Transverse colon (tissue), 4 donors: ENCODE measurements at regions not wholly inside any gene's neighbourhood (a gene's known extent, or its start where the extent isn't known, plus 50 kb on each side); places are given as distances from the start of the nearest gene placed in this dataset.

ENCODE experiments used
- DNase-seq: peaks from one replicate; pipeline ENCODE4 v3.0.0-alpha.2; 2019
- H3K27ac ChIP-seq, 4 donors: fragments of 200-600 bp; sonication (generic); 2 replicates each; pipeline ENCODE4 v1.5.1; 2016 to 2018; ENCODE audit warnings: inconsistent platforms in 4 of 4
- H3K27me3 ChIP-seq: fragments of 200-600 bp; sonication (generic); 2 replicates; pipeline ENCODE4 v1.5.1; 2017; ENCODE audit warnings: inconsistent platforms
- H3K36me3 ChIP-seq, 4 donors: fragments of 200-600 bp; sonication (generic); 2 replicates each; pipeline ENCODE4 v1.5.1; 2017 to 2019; ENCODE audit warnings: inconsistent platforms in 4 of 4
- H3K4me1 ChIP-seq, 4 donors: fragments of 200-600 bp; sonication (generic); 2 replicates each; pipeline ENCODE4 v1.5.1; 2017 to 2020; ENCODE audit warnings: inconsistent platforms in 4 of 4
- H3K4me3 ChIP-seq, 4 donors: fragments of 200-600 bp; sonication (generic); 1 replicate in 1 of 4; 2 replicates in 3 of 4; pipeline versions ENCODE4 v1.5.1 to v1.6.1; 2017 to 2019; ENCODE audit warnings: inconsistent platforms in 4 of 4
- H3K9me3 ChIP-seq, 2 donors: fragments of 200-600 bp; sonication (generic); 2 replicates each; pipeline ENCODE4 v1.5.1; 2017 to 2019; ENCODE audit warnings: inconsistent platforms in 2 of 2
- CTCF ChIP-seq, 5 experiments: fragments of 200-600 bp in 3 of 5; fragments of 450-650 bp in 2 of 5; sonication (generic) in 3 of 5; IDR thresholded peaks; 1 replicate in 2 of 5; 2 replicates in 3 of 5; pipeline ENCODE4 v1.5.1; 2016 to 2017; ENCODE audit warnings: antibody characterized with exemption in 5 of 5, inconsistent platforms in 3 of 5, mild to moderate bottlenecking in 2 of 5, moderate library complexity in 1 of 5
- EP300 ChIP-seq: sonication (generic); formaldehyde crosslinking; IDR thresholded peaks from one replicate; pipeline ENCODE4 v1.6.1; 2017; ENCODE audit warnings: antibody characterized with exemption, low read depth
- POLR2A ChIP-seq: fragments of 450-650 bp; IDR thresholded peaks from one replicate; pipeline ENCODE4 v1.6.1; 2016; ENCODE audit warnings: antibody characterized with exemption, mild to moderate bottlenecking, moderate library complexity
- POLR2AphosphoS5 ChIP-seq, 3 donors: sonication (generic); formaldehyde crosslinking; IDR thresholded peaks; one replicate each; pipeline ENCODE4 v1.6.1; 2016; ENCODE audit warnings: antibody characterized with exemption in 3 of 3
- WGBS, 2 donors: methylation state at CpG; one replicate each; pipeline ENCODE4 v1.1.5; 2018; ENCODE audit warnings: low coverage in 1 of 2; 5-methylcytosine and 5-hydroxymethylcytosine counted together
- in situ Hi-C, 4 donors: fragments of 200-750 bp; cut with MboI; loops; one replicate each; pipeline versions ENCODE4 v1.15.0 to v1.15.1; 2017; ENCODE audit warnings: low sequenced_read_pairs in 3 of 4, low pct_ligation_motif_present in 1 of 4, low pct_unique_long_range_greater_than_20kb in 1 of 4
- intact Hi-C: fragments of 100-400 bp; cut with DNase I; formaldehyde crosslinking; loops from one replicate; pipeline ENCODE4 v1.15.1; 2023; ENCODE audit warnings: low total_unique reads

DNA sequence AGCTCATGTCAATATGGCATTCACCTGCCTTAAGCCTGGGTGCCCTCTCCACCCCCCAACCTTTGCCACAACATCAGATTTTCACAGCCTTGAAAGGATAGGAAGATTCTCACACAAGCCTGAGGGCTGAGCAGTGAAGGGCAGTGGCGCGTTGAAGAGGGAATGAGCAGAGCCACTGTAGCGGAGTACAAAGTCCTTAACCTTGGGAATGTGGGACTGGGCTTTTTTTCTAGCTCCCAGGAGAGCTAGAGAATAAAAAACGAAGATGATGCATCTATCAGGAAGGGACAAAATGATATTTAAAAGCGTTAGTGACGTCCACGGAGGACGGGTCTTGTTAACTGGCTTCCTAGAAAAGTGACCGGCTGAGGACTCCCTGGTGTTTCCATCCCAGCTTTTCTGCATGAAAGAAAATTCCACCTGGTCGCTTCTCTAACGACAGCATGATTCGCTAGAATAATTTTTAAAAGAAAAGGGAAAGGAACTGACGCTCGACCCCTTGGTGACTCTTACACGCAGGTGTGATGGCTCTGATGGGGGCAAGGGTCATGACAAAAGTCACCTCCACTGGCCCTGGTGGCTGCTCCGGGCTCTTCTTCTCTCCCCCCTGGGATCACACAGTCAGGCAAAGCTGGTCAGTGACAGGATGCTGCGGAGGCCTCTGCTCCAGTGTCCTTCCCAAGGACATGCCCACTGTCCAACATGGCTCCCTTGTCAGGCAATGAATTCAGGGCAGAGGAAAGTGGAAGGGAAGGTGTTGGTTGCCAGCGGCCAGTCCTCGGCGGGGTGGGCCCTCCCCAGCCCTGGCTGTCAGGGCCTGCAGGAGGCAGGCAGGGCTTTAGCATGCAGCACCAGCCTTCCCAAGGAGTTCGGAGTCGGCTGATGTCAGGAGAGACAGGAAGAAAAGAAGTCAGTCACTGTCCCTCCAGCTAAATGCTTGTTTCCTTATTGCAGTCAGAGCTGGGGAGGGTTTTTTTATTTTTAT lies 58.4 kb upstream of the IRX3 start:
- Histone ChIP-seq H3K4me1 (no peaks in the 10 kb centered on the region), H3K27ac (no peak overlapping the region), H3K27me3 (peaks cover 10% of the 10 kb centered on the region), H3K9me3 (no peaks in the 10 kb centered on the region), H3K4me3 (no peak overlapping the region), H3K36me3 (no peaks in the 10 kb centered on the region)
- TF ChIP-seq POLR2A (no peak), EP300 (no peak), CTCF (IDR thresholded peaks at IDR 0.05) (no peak), POLR2AphosphoS5 (IDR thresholded peaks at IDR 0.05) (no peak)
- intact Hi-C loops, result no loop called here
- 75 to 81% methylated on average over 9 to 22 of the region's 22 CpGs for WGBS, 2 donors
- in situ Hi-C loops, result no loop called here
- no peak for DNase-seq

DNA sequence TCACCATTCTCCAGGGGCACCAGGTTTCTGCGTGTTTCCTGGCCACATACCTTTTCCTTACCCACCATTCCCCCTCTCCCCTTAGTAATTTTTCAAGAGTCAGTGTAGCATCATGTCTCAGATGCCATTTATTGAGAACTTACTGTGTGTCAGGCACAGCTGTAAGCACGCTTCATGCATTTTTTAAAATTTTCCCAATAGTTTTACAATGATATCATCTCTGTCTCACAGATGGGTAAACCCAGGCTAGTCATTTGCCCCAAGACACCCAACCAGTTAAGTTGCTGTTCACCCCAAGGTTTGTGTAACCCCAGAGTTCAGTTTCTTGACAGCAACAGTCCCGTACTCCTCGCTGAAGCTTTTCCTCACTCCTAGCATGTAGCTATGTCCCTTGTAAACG lies 56.4 kb upstream of the IRX3 start:
- Histone ChIP-seq H3K4me3 (no peak overlapping the region), H3K4me1 (no peaks in the 10 kb centered on the region), H3K27ac (no peak overlapping the region), H3K9me3 (no peaks in the 10 kb centered on the region), H3K36me3 (no peaks in the 10 kb centered on the region), H3K27me3 (peaks cover 10% of the 10 kb centered on the region)
- 79% methylated on average over 5 of the region's 5 CpGs; no CpG with 5 or more reads in 1 of the 2 donors for WGBS, 2 donors
- intact Hi-C loops (no loop called here), in situ Hi-C loops (no loop called here)
- TF ChIP-seq EP300 (no peak), CTCF (IDR thresholded peaks at IDR 0.05) (no peak), POLR2AphosphoS5 (IDR thresholded peaks at IDR 0.05) (no peak), POLR2A (no peak)
- DNase-seq, result no peak

DNA sequence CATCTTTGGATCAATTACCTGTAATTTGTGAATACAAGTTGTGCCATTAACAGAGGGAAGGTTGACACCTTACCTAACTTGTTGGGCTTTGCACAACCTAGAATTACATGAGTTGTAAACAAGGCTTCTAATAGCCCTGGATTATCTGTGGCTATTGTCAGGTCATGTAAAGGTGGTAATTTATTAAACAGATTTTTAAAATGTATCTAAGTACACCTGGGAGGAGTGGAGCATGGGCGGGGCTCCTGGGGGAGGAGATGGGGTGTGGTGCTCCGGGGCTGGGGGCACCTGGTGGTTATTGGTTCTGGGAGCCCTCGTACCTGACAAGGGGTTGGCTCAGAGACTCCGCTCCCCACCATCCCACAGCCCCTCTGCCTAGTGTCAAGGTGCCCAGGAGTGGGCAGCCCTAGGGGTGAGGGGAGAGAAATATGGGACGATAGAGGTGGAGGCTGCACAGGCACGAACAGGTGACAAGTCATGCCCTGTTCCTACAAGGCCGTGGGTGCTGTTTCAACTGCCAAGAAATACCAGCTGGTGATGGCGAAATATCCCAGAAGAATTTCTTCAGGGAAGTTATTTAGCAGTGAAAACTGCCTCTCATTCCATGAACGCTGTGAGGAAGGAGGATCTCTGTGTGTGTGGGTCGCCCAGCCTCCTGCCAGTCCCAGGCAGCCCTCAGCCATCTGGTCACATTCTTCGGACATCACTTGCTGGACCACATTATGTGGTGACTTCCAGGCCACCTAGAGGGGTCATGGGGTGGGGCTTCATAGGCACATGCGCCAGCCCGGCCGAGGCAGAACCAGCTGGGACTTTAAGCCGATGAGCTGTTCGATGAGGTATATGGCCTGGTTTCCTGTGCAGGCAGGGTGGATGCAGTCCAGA lies 55.5 kb upstream of the IRX3 start:
- H3K9me3 ChIP-seq, result no peaks in the 10 kb centered on the region
- DNase-seq, result no peak
- H3K4me3 ChIP-seq, result no peak overlapping the region
- no peaks in the 10 kb centered on the region for H3K4me1 ChIP-seq
- no peak overlapping the region for H3K27ac ChIP-seq
- 53 to 73% methylated on average over 6 to 16 of the region's 16 CpGs for WGBS, 2 donors
- intact Hi-C loops (no loop called here), in situ Hi-C loops (no loop called here)
- no peaks in the 10 kb centered on the region for H3K36me3 ChIP-seq
- H3K27me3 ChIP-seq, result peaks cover 10% of the 10 kb centered on the region
- TF ChIP-seq CTCF (IDR thresholded peaks at IDR 0.05) (no peak), EP300 (no peak), POLR2AphosphoS5 (IDR thresholded peaks at IDR 0.05) (no peak), POLR2A (no peak)

GRCh38 chr16:54340531-54340930 lies 53.9 kb upstream of the IRX3 start:
- in situ Hi-C loops, result no loop called here
- Histone ChIP-seq H3K27ac (no peak overlapping the region), H3K36me3 (no peaks in the 10 kb centered on the region), H3K9me3 (no peaks in the 10 kb centered on the region), H3K4me3 (no peak overlapping the region), H3K4me1 (no peaks in the 10 kb centered on the region), H3K27me3 (peaks cover 10% of the 10 kb centered on the region)
- intact Hi-C loops, result no loop called here
- 0 to 48% methylated on average over 2 to 5 of the region's 5 CpGs for WGBS, 2 donors
- no peak for DNase-seq
- TF ChIP-seq CTCF (IDR thresholded peaks at IDR 0.05) (no peak), POLR2AphosphoS5 (IDR thresholded peaks at IDR 0.05) (no peak)
